GM12878 (cell line): ENCODE measurements at regions not wholly inside any gene's neighbourhood (a gene's known extent, or its start where the extent isn't known, plus 50 kb on each side); places are given as distances from the start of the nearest gene placed in this dataset.

Experiments used
- CTCF ChIP-seq, 3 experiments: IDR thresholded peaks in 2 of 3; conservative IDR thresholded peaks in 1 of 3; 2 replicates each; pipeline ENCODE4 v1.5.1; 2011; ENCODE audit warnings: low read depth in 3 of 3, low read length in 3 of 3, mild to moderate bottlenecking in 3 of 3, control low read depth in 2 of 3, moderate library complexity in 2 of 3, inconsistent platforms in 1 of 3, mixed read lengths in 1 of 3; ENCODE audit not compliant: control insufficient read depth in 2 of 3, insufficient read depth in 1 of 3; ENCODE audit errors: extremely low read depth in 1 of 3
- GABPA ChIP-seq: IDR thresholded peaks from 2 replicates; pipeline ENCODE4 v1.6.1; 2014; ENCODE audit warnings: antibody characterized with exemption, low read depth, mild to moderate bottlenecking, inconsistent platforms
- POLR2AphosphoS5 ChIP-seq: IDR thresholded peaks from 2 replicates; pipeline ENCODE4 v1.6.1; 2011; ENCODE audit warnings: mild to moderate bottlenecking, low read length, inconsistent platforms
- ZNF274 ChIP-seq: IDR thresholded peaks from one replicate; pipeline ENCODE4 v1.8.0; 2011; ENCODE audit not compliant: insufficient read length, insufficient read depth

DNA sequence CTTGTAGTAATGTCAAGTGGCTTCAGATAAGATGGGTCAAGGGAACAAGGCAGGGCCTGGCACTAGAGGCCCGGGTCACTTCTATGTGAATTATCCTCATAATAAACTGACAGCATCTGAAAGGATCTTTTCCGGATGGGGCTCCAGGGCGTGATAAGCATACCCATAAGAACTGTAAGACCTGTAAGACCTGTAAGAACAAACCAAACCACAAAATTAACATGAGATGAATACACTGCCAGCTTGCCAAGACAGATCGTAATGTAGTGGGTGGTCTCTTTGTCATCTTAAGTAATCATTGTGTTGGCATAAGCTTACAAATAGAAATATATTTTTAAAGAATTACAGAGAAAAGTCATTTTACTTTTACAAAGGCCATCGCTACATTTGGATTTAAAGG, 334.9 kb downstream of the RFPL4B start:
- TF ChIP-seq ZNF274 = no peak
- TF ChIP-seq CTCF (IDR thresholded peaks at IDR 0.05 in 2 of 3, conservative IDR thresholded peaks at IDR 0.05 in 1 of 3; ENCODE audit: control insufficient read depth in 2 of 3, extremely low read depth in 1 of 3, insufficient read depth in 1 of 3, low read depth in 3 of 3, low read length in 3 of 3) = no peak
- no peak for TF ChIP-seq POLR2AphosphoS5
- no peak for TF ChIP-seq GABPA
